Head of caudate nucleus (tissue), 42 donors: ENCODE measurements at regions not wholly inside any gene's neighbourhood (a gene's known extent, or its start where the extent isn't known, plus 50 kb on each side); places are given as distances from the start of the nearest gene placed in this dataset.
A peak's percentile ranks its signal among the peaks of the same experiment; 100 is the strongest.

Source experiments
- DNase-seq, 42 donors: peaks; one replicate each; pipeline versions ENCODE4 v3.0.0 to v3.0.0-alpha.2; 2020 to 2021; ENCODE audit warnings: mixed read lengths in 7 of 42
- intact Hi-C: fragments of 100-400 bp; cut with DNase I; formaldehyde crosslinking; loops from one replicate; pipeline ENCODE4 v1.15.0; 2022

DNA sequence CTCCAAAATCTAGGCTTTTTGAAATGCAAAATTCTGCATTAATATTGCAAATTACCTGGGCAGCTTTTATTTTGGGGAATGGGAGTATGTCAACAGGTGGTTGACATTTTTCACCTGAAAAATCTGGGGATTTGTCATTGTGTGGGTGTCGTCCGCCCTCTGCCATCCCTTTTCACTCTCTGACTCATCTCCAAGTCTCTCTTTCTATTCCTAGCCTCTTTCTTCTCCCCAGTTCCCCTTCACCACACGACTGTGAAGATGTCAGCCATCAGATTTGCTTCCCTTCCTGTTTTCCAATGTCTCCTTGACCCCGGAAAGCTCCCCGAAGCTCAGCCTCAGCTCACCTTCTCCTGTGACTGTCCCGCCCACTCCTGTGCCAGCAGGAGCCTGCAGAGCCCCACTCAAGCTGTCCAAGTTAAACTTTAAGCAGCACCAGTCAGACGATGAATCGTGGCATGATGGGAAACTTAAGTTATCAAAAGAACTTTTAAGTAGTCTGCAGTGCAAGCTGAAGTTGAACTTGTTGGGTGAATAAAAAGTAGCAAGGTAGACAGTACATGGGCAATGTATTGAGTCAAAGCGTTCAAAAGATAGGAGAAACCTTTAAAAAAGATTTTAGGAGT, 590.2 kb downstream of the VRK1 start:
- intact Hi-C loops = no loop called here
- DNase-seq = peak in 5 of 42 donors; percentile 22 to 49 (median 28)

DNA sequence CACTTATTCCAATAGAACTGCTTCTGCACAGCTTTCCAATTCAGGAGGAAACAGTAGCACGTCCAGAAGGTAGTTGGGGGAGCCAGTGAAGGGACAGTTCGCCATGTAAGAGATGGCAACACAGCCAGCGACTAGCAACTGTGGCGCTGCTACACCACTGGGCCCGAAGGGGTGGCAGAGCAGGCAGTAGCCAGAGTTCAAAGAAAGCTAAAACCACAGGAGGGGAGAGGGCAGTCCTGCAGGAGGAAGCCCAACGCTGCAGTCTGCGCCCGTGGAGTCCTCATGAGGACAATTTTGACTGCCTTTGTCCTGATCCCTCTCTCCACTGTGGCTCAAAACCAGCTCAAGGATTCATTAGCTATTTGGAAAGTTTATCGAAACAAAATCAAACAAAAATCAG, 591.2 kb downstream of the VRK1 start:
- intact Hi-C loops = no loop called here
- DNase-seq = no peak

DNA sequence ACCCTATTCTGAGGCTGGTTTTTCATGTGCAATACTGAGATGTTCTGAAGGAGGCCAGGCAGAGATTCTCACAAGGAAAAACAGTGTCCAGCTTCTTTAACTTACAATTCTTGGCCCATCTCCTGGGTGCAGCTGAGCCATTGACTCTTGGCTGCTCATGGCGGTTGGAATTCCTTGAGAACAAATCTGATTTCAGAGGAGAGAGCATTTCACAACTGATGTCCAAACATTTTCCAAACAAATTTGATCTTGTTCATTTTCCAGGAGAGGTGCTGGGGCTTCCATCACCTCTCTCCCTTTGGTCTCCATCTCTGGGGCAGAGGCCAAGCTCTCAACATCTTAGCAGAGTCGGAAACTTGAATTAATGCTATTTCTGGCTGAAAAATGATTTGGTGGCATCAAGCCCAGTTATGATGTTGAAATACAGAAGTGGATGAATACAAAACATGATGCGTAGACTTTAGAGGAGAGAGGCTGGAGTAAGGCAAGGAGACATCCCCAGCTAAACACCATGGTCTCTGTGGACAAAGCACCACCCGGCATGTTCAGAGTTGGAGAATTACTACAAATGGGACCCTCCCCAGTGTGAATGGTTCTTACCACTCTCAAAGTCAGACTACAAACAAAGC, 593.0 kb downstream of the VRK1 start:
- DNase-seq = no peak
- intact Hi-C loops = no loop called here

DNA sequence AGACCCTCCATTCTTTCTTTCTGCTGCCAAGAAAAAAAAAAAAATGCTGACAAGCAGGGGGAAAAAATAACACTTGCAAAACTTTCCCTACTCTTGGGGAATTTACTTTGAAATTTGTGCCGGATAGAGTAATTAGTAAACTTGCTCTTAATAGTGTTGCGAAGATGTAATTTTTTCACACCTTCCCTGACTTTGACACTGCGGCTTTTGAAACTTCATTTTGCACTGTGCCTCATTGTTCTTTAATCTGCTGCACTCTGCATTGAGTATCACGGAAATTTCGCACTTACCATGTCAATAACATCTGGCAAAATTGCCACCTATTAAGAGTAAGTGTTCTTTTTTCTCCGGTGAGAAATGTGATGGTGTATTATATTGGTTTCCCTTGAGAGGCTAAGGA, 596.1 kb downstream of the VRK1 start:
- no peak for DNase-seq
- intact Hi-C loops = no loop called here

DNA sequence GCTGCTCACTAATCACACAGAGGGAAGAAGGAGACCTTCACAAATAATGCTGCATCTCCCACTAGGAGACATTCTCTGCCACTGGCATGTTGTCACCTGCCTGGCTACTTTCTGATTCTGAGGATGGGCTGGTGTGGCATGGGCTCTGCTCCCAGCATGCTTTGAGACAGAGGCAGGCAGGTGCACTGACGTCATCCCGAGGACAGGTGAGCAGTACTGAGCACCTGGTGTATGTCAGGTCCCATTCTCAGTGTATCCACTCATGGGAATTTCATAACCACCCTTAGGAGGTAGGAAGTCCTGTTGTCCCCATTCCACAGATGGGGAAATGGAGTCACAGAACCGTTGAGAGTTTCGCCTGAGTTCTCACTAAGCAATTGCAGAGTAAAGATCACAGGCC, 597.9 kb downstream of the VRK1 start:
- DNase-seq = no peak
- intact Hi-C loops = no loop called here

DNA sequence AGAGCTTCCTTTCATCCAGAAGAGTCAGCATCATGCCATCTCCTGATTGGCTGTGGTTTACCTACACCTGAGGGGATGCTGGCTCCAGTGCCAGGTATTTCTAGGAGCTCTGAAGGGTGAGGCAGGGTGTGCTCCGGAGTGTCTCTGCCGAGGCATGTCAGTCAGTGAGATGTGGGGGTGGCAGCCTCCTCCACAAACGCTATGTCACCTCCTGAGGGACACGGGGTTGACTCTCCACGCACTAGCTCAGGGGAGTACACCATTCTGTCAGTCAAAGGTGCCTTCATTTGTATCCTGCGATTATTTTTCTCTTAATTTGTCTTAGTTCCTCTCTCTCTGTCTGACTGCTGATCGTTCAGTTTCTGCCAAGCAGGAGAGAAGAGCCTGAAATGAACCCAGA, 604.5 kb downstream of the VRK1 start:
- intact Hi-C loops = no loop called here
- DNase-seq = peak; percentile 51 to 96 (median 81)

DNA sequence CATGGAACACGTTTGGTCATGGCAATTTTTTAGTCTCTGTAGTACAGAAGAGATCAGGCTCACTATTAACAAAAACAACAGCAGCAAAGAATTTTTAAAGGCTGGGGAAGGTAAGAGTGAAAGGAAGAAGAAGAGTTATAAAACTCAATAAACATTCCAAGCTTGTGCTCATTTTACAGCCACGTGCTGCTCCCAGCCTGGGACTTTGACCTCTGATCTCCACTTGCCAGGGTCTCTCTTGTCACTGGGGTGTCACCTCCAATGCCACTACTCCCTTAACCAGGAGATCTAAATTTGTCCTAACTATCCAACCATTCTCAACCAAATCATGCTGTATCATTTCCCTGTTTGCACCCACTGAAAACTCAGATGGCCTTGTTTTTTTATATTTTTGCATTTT, 605.1 kb downstream of the VRK1 start:
- no peak for DNase-seq
- intact Hi-C loops = no loop called here

DNA sequence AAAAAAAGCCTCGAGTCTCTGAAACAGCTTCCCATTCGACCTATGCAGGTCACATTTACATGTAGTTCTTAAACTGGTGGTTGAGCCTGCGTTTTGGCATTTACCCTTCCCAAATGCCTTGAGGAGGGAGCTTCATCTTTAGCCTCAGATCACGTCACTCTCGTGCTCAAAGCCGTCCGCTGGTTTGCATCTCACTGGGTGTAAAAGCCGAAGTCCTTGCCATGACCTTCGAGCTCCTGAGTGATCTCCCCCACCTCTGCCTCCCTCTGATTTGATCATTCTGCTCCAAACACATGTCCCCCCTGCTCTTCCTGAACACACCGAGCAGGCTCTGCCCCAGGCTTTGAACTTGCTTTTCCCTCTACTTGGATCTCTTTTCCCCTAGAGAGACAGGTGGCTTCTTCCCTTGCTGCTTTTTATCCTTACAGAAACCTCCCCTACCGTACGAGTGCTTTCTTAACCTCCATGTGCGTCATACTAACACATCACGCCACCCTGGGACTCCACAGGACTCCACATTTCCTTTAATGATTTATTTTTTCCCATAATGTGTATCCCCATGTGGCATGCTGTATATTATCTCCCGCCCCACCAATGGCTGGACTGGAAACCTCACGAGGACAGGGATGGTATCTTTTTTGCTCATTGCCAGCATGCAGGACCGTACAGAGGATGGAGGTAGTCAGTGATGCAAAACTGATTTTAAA, 610.7 kb downstream of the VRK1 start:
- no peak for DNase-seq
- intact Hi-C loops = no loop called here

DNA sequence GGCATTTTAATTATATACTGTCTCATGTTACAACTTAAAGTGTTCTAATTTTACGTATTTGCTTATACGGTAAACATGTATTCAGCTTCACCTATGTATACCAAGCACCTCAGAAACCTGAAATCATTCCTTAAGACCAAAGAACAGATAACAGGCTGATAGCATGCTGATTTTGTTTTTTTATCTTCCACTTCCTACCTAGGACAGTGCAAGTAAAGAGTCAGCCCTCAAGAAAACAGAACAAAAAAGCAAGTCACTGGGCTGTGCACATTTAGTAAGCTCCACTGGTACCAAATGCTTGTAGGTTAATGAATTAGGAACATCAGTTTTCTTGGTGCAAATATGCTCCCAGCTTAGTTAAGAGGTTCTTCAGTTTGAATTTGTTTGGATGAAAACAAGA, 611.3 kb downstream of the VRK1 start:
- no peak for DNase-seq
- intact Hi-C loops = no loop called here

DNA sequence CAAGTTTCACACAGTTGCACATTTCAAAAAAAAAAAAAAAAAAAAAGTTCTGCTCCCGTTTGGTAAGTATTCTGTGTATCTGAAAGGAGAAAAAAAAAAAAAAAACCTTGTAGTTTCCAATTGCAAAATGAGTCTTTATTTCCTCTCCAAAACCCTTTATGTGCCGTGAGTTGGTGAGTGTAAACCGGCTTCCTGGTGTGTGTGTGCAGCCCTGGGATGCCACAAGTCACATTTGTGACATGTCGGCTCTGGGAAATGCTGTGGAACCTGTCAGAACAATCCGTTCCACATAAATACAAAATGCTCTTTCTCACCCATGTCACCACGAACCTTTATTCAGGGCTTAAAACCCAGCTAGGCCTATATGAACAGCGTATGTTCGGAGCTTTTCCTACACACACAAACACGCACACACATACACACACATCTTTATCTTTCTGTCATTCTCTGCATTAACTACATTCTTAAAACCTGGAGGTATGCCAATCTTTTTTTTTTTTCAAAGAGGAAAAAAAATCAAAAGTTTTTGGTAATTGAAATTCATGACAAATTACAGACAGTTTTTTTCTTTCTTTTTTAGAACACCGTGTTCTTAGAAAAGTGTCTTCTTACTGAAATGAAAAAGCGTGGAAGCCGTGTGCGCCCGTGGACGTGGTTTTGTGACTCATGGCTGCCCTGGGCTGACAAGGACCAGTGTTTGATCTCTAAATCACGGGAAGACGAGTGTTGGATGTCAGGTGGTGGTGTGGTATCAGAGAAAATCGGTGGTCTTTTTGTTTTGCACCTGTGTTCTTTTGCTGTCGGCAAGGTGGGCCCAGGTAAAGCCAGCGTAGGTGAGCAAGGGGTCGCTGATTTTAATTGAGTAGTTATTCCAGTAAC, 612.0 kb downstream of the VRK1 start:
- DNase-seq = peak in 11 of 42 donors; percentile 15 to 49 (median 36)
- intact Hi-C loops = no loop called here

DNA sequence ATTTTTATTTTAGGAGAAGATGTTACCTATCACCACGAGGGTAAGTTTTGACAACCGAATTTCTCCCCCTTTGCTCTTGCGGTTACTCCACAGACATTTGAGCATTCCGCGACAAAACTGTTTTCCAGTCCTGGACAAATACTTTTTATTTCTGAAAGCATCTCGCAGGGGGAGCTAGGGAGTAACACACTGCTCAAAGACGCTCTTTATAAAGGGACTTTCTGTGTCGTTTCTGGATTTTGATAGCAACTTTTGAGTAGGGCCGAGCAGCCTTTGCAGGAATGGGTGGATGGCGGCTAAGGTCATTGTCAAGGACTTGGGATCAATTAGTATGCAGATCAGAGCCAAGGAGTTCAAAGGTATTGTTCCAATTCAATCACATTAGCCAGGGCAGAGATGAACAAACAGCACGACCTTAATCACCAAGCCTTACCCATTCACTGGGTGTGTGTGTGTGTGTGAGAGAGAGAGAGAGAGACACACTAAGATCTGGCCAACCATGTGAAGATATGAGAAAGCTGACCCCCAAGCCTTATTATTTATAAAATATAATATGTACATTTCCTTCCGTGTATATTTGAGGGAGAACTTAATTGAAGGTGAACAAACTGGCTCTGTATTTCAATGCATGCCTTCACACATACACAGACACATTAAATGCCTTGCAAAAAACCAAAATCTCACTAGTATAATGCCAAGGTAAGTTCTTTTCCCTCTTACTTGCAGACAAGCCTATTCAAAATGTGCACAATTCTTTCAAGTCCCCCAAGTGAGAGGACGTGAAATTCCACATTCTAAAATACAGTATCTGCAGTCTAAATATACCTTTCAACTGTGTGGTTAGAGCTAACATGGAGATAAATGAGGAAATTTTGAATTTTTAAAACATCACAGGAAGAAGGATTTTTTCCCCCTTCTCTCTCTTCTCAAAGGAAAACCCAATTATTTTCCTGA, 613.8 kb downstream of the VRK1 start:
- intact Hi-C loops = no loop called here
- DNase-seq = peak in 19 of 42 donors; percentile 6 to 63 (median 32)

DNA sequence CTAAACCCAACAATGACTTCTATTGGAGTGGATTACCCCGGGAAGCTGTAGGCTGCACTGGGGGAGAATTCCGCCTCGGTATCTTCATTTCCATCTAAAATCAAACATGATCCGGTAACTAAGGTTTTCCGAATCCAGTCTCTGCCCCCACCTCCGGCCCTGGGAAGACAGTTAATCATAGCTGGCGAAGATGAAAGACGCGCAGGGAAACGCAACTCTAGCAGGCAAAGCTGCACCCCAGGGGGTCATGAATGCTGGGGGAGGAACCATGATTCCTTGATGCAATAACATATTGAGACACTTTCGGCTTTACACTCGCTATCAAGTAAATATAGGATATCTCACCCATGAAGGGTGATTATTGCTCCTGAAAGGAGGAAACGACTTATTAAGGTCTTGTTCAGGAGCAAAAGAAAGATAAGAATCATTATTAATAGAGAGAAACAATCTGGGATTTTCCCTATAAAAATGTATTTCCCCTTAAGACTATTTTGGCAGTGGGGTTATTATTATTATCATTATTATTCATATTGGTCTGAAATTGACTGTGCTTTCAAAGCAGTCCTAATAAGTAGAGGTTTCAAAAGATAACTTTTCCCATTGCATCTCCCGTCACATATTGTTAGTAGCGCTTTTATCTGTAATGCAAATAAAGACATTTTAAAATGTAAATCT, 614.9 kb downstream of the VRK1 start:
- DNase-seq = peak in 39 of 42 donors; percentile 18 to 76 (median 41)

DNA sequence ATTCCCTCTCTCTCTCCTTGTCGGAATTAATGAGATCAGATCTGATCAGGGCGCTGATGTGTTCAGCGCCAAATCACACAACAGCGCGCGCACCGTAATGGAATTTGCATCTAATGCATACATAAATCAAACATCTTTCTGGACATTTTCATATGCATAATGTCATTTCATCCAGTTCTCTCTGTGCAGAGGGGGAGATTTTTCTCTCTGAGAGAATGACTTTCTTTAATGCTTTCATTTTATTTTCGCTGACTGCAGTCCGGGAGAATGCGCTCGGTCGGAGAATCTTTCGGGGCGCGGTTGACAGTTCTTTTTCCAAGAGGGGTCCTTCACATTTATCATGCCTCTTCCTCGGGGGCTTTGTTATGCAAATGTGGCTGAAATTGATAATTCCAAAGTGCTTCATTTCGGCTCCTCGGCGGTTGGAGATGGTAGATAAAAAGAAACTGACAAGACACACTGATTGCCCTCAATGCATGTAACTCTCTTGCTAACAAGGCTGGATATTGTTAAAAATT, 615.9 kb downstream of the VRK1 start:
- intact Hi-C loops = no loop called here
- peak in 18 of 42 donors; percentile 21 to 55 (median 30) for DNase-seq

More for the DNA sequence above, 614.9 kb downstream of the VRK1 start:
- intact Hi-C loops = no loop called here

DNA sequence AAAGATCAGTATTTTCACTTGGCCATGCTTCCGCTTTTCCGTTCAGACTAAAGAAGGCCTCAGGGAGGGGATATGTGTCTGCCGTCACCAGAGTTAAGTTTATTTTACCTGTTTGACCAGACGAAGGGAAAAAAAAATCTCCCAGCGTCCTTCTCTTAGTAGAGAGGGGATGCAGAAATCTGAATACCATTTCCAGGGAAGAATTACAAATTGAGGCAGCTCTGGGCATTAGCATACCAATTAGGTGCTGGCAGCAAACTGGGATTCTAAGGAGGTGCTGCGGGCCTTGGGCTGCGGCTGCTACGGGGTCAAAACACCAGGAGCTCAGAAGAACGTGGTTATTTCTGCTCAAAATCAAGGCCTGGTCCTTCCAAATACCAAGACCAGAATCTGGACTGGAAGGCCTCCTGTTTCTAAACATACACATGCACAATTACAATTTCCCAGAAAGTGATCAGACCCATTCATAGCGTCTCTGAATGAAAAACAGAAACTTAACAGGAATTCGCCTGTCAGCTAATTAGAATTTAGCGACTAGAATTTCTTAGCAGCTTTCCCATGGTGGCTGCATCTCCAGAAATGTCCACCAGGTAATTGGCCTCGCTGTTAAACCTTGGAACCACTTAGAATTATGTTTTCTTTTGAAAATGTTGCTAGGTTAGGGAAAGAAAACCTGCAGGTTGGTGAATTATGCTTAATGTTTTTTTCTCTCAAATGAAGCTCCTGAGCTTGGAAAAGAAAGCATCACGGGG, 617.0 kb downstream of the VRK1 start:
- intact Hi-C loops = no loop called here
- DNase-seq = peak in 1 of 42 donors; percentile 45

DNA sequence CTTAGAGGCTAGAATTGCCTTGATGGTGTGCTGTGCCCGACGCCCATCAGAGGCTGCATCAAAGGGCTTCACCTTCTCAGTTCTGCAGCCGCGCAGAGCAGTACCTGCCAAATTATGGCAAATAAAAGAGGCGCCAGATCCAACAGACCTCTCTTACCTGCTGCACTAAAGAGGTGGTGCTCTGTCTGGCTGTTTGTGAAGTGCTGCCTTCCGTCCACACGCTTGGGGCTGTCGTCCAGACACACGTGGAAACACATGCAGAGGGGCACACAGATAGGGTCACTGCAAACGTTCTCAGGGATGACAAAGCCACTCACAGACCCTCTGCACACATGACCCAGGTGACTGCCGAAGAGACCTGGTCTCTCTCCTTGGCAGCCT, 617.5 kb downstream of the VRK1 start:
- DNase-seq = peak in 12 of 42 donors; percentile 10 to 53 (median 32)
- intact Hi-C loops = no loop called here

DNA sequence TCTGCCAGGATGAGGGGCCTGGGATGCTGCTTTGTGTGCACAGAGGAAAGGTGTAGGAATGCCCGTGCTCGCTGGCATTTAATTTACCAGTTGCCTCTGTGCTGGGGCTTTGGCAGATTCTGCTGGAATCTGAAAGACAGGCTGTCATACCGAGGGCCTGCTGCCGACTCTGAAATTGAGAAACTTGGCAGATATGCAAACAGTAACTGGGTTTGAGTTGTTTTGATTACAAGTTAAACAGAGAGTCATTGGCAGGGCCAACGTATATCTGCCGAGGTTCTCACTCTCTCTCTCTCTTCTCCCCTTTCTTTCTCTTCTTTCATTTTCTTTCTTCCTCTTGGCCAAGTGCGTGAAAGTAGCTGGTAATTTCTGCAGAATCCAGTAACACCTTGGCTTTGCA, 618.7 kb downstream of the VRK1 start:
- peak in 8 of 42 donors; percentile 8 to 47 (median 34) for DNase-seq
- intact Hi-C loops = no loop called here

DNA sequence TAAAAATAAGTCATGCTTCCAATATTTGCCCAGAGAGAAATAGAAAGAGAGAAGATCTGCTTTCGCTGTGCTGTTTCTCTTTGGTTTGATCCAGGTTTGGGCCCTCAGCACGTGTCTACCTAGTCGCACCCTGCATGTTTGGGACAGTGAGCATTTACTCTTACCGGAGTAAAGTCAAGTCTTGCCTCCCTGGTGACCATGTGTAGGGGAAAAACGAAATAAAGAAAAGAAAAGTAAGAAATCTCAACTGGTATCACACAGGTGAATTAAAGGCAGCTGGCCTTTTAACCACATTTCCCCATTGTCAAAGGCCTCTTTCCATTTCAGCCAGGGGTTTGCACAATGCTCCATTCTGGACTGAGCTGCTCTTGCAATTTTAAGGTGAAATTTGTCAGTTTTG, 619.4 kb downstream of the VRK1 start:
- DNase-seq = no peak
- intact Hi-C loops = no loop called here
